GM12878 (cell line): ENCODE measurements at regions not wholly inside any gene's neighbourhood (a gene's known extent, or its start where the extent isn't known, plus 50 kb on each side); places are given as distances from the start of the nearest gene placed in this dataset.

Experiments
- ATAC-seq: fragments of 200-7000 bp; cut with Tn5 transposase; 3 replicates; pipeline ENCODE4 v1.9.1; 2020; ENCODE audit warnings: mild to moderate bottlenecking, moderate library complexity
- BruUV-seq: library from RNA; stranded (reverse); fragments of 400-500 nt; replicated peaks from 2 replicates; lab custom pipeline; 2021; lab: Mats Ljungman, UMichigan
- CTCF ChIA-PET: fragments of 300-600 bp; sonication (Branson Sonifier 250); formaldehyde crosslinking; extraction: SDS; loops from one replicate; lab custom pipeline; 2021; ENCODE audit warnings: inconsistent platforms; lab: Yijun Ruan, JAX
- POLR2A ChIA-PET: fragments of 350-600 bp; formaldehyde crosslinking; extraction: SDS; loops from one replicate; lab custom pipeline; 2021; ENCODE audit warnings: inconsistent platforms; lab: Charles Lee
- RAD21 ChIA-PET: fragments of 300-600 bp; sonication (Branson Sonifier 250); formaldehyde crosslinking; loops from one replicate; lab custom pipeline; 2023; ENCODE audit warnings: antibody characterized with exemption; ENCODE audit not compliant: unreplicated experiment; lab: Charles Lee
- SMC1A ChIA-PET: fragments of 300-600 bp; sonication (Branson Sonifier 250); formaldehyde crosslinking; loops from one replicate; lab custom pipeline; 2023; ENCODE audit not compliant: unreplicated experiment, uncharacterized antibody; lab: Charles Lee
- DNase-seq: peaks from one replicate; pipeline ENCODE4 v3.0.0-alpha.2; 2011; ENCODE audit warnings: low read depth, low spot score
- FAIRE-seq: peaks from 3 replicates; lab custom pipeline; 2011; peaks lifted over from hg19 to GRCh38; lab: Jason Lieb, UNC
- H2AFZ ChIP-seq: 2 replicates; pipeline ENCODE4 v1.6.0; 2011; ENCODE audit warnings: low read depth, low read length, control low read depth; ENCODE audit not compliant: control insufficient read depth
- H3K27ac ChIP-seq: 2 replicates; pipeline ENCODE4 v1.5.1; 2011; ENCODE audit warnings: control low read depth; ENCODE audit not compliant: control insufficient read depth, insufficient read depth
- H3K27me3 ChIP-seq, 2 experiments: replicated peaks in 1 of 2; 2 replicates each; pipeline versions ENCODE4 v1.6.0 to v1.6.1; 2011; ENCODE audit warnings: low read length in 1 of 2; ENCODE audit not compliant: control insufficient read depth in 2 of 2, insufficient read depth in 2 of 2
- H3K36me3 ChIP-seq, 2 experiments: 2 replicates each; pipeline ENCODE4 v1.5.1; 2011; ENCODE audit warnings: low read length in 1 of 2; ENCODE audit not compliant: control insufficient read depth in 2 of 2, insufficient read depth in 2 of 2
- H3K4me1 ChIP-seq: 2 replicates; pipeline ENCODE4 v1.6.1; 2011; ENCODE audit warnings: mild to moderate bottlenecking, low read length, moderate library complexity, mixed read lengths; ENCODE audit not compliant: control insufficient read depth, insufficient read depth
- H3K4me2 ChIP-seq: 2 replicates; pipeline ENCODE4 v1.6.0; 2011; ENCODE audit warnings: control low read depth; ENCODE audit not compliant: control insufficient read depth, insufficient read depth
- H3K4me3 ChIP-seq: fragments of 200-600 bp; sonication (generic); 2 replicates; pipeline ENCODE4 v1.5.1; 2016
- H3K79me2 ChIP-seq: 2 replicates; pipeline ENCODE4 v1.6.0; 2011; ENCODE audit warnings: low read length; ENCODE audit not compliant: control insufficient read depth, insufficient read depth
- H3K9ac ChIP-seq: 2 replicates; pipeline ENCODE4 v1.8.0; 2011; ENCODE audit warnings: low read length, control low read depth, mixed read lengths; ENCODE audit not compliant: control insufficient read depth, insufficient read depth
- H3K9me3 ChIP-seq: replicated peaks from 3 replicates; pipeline ENCODE4 v1.5.1; 2011; ENCODE audit warnings: mild to moderate bottlenecking, low read length; ENCODE audit not compliant: control insufficient read depth, insufficient read depth
- H4K20me1 ChIP-seq: 2 replicates; pipeline ENCODE4 v1.6.0; 2011; ENCODE audit not compliant: control insufficient read depth, insufficient read depth
- BMI1 ChIP-seq: fragments of 450-650 bp; IDR thresholded peaks from 2 replicates; pipeline ENCODE4 v1.6.1; 2016; ENCODE audit warnings: mild to moderate bottlenecking, moderate library complexity, borderline replicate concordance
- CEBPB ChIP-seq, 2 experiments: fragments of 150-350 bp in 1 of 2; IDR thresholded peaks; 2 replicates each; pipeline ENCODE4 v1.6.1; 2012 to 2014; ENCODE audit warnings: low read depth in 2 of 2, low read length in 2 of 2, borderline replicate concordance in 1 of 2, inconsistent platforms in 1 of 2
- FOXK2 ChIP-seq: fragments of 450-650 bp; IDR thresholded peaks from 2 replicates; pipeline ENCODE4 v1.6.1; 2017; ENCODE audit warnings: mild to moderate bottlenecking, moderate library complexity
- KDM1A ChIP-seq: fragments of 200-600 bp; sonication (generic); IDR thresholded peaks from 2 replicates; pipeline ENCODE4 v1.6.1; 2016; ENCODE audit warnings: borderline replicate concordance
- NFYB ChIP-seq: IDR thresholded peaks from 2 replicates; pipeline ENCODE4 v1.6.1; 2011; ENCODE audit warnings: low read depth, mild to moderate bottlenecking, low read length, improper control_type of control experiment, moderate library complexity; ENCODE audit not compliant: insufficient read depth
- NR2C1 ChIP-seq: fragments of 450-650 bp; IDR thresholded peaks from 2 replicates; pipeline ENCODE4 v1.6.1; 2017; ENCODE audit warnings: antibody characterized with exemption, mild to moderate bottlenecking, moderate library complexity
- NRF1 ChIP-seq: conservative IDR thresholded peaks from 2 replicates; pipeline ENCODE4 v1.6.1; 2011; ENCODE audit warnings: mild to moderate bottlenecking, low read depth, low read length, improper control_type of control experiment
- PML ChIP-seq: IDR thresholded peaks from 2 replicates; pipeline ENCODE4 v1.6.1; 2012; ENCODE audit warnings: low read length, inconsistent platforms
- RELA ChIP-seq: fragments of 450-650 bp; IDR thresholded peaks from 2 replicates; pipeline ENCODE4 v1.8.0; 2014; ENCODE audit warnings: borderline replicate concordance; ENCODE audit not compliant: partially characterized antibody
- SMAD1 ChIP-seq: fragments of 450-650 bp; IDR thresholded peaks from 2 replicates; pipeline ENCODE4 v1.6.1; 2018; ENCODE audit warnings: mild to moderate bottlenecking, low read depth; ENCODE audit not compliant: partially characterized antibody
- SREBF1 ChIP-seq: IDR thresholded peaks from 2 replicates; pipeline ENCODE4 v1.6.1; 2012; ENCODE audit warnings: mild to moderate bottlenecking, low read length
- STAT3 ChIP-seq: IDR thresholded peaks from 2 replicates; pipeline ENCODE4 v1.6.1; 2011; ENCODE audit warnings: low read depth, low read length, improper control_type of control experiment
- WRNIP1 ChIP-seq: IDR thresholded peaks from 2 replicates; pipeline ENCODE4 v1.6.1; 2011; ENCODE audit warnings: low read depth, low read length, improper control_type of control experiment, borderline replicate concordance
- WGBS: methylation state at CpG from one replicate; pipeline ENCODE4 v1.1.6; 2016; ENCODE audit warnings: low lambda C conversion rate; ENCODE audit not compliant: insufficient replicate concordance, insufficient coverage; ENCODE audit errors: missing lambda C conversion rate; 5-methylcytosine and 5-hydroxymethylcytosine counted together
- in situ Hi-C: fragments of 300-500 bp; cut with MboI; formaldehyde crosslinking; loops from 9 replicates; pipeline ENCODE4 v1.14.3; 2018; ENCODE audit warnings: mixed read lengths
- intact Hi-C: fragments of 100-400 bp; cut with micrococcal nuclease; formaldehyde crosslinking; loops from one replicate; pipeline ENCODE4 v1.14.2; 2022; ENCODE audit not compliant: unreplicated experiment
- TF ChIP-seq, protein P1 (sequence below), 3 experiments: IDR thresholded peaks in 2 of 3; conservative IDR thresholded peaks in 1 of 3; 2 replicates each; pipeline ENCODE4 v1.5.1; 2011; ENCODE audit warnings: low read depth in 3 of 3, low read length in 3 of 3, mild to moderate bottlenecking in 3 of 3, control low read depth in 2 of 3, moderate library complexity in 2 of 3, inconsistent platforms in 1 of 3, mixed read lengths in 1 of 3; ENCODE audit not compliant: control insufficient read depth in 2 of 3, insufficient read depth in 1 of 3; ENCODE audit errors: extremely low read depth in 1 of 3
- TF ChIP-seq, protein P2 (sequence below): IDR thresholded peaks from 2 replicates; pipeline ENCODE4 v1.6.1; 2012; ENCODE audit warnings: mild to moderate bottlenecking, low read depth, low read length
- TF ChIP-seq, protein P3 (sequence below): IDR thresholded peaks from 2 replicates; pipeline ENCODE4 v1.6.1; 2011; ENCODE audit warnings: mild to moderate bottlenecking, low read depth, low read length, moderate library complexity; ENCODE audit not compliant: insufficient replicate concordance
- TF ChIP-seq, protein P4 (sequence below): fragments of 450-650 bp; IDR thresholded peaks from 2 replicates; pipeline ENCODE4 v1.6.1; 2016; ENCODE audit warnings: mild to moderate bottlenecking

DNA sequence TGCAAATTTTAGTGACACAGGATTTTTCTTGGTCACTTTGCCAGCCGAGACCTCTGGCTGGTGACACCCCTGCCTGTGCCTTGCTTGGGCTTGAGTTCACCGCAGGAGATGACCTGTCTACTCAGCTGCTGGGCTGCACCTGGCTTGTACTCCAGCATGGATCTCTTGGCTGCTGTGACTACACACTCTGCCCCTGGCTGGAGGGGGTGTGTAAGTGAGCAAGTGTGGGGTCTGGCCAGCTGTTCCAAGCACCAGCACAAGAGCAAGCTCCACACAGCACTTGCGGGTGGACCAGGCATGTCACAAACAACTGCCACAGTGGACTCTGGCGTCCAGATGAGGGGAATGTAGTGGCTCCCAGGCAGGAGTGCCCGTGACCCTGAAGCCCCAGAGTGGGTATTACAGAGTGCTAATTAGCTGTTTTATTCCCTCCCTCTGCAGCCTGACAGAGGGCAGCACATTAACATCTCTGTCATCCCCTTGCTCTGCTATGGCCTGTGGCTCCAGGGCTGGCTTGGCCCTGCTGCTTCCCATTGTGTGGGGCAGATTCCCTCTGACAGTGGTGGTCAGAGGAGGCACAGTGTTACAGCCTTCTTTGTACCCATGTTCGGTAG lies 1387.2 kb downstream of the OLFM4 start:
- 24% methylated on average over 6 of the region's 6 CpGs for WGBS
- Histone ChIP-seq H3K27me3 (no peaks in the 10 kb centered on the region; a peak in 1 of 4 replicates), H3K4me3 (no peak overlapping the region), H3K9ac (no peak overlapping the region), H3K27ac (no peak overlapping the region), H3K4me2 (no peak overlapping the region), H3K79me2 (no peaks in the 10 kb centered on the region), H3K9me3 (no peaks in the 10 kb centered on the region), H3K36me3 (no peaks in the 10 kb centered on the region), H3K4me1 (no peaks in the 10 kb centered on the region), H4K20me1 (no peaks in the 10 kb centered on the region), H2AFZ (no peak overlapping the region)
- ChIA-PET CTCF (no interaction called here), SMC1A (no interaction called here), POLR2A (no interaction called here), RAD21 (no interaction called here)
- FAIRE-seq (no peak), ATAC-seq (no peak), DNase-seq (no peak)
- in situ Hi-C loops (no loop called here), intact Hi-C loops (no loop called here)
- no TSS peak for BruUV-seq
- TF ChIP-seq NRF1, result no peak
- TF ChIP-seq WRNIP1, result no peak
- no peak for TF ChIP-seq FOXK2
- TF ChIP-seq NR2C1, result no peak
- TF ChIP-seq, protein P1, sequence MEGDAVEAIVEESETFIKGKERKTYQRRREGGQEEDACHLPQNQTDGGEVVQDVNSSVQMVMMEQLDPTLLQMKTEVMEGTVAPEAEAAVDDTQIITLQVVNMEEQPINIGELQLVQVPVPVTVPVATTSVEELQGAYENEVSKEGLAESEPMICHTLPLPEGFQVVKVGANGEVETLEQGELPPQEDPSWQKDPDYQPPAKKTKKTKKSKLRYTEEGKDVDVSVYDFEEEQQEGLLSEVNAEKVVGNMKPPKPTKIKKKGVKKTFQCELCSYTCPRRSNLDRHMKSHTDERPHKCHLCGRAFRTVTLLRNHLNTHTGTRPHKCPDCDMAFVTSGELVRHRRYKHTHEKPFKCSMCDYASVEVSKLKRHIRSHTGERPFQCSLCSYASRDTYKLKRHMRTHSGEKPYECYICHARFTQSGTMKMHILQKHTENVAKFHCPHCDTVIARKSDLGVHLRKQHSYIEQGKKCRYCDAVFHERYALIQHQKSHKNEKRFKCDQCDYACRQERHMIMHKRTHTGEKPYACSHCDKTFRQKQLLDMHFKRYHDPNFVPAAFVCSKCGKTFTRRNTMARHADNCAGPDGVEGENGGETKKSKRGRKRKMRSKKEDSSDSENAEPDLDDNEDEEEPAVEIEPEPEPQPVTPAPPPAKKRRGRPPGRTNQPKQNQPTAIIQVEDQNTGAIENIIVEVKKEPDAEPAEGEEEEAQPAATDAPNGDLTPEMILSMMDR (IDR thresholded peaks at IDR 0.05 in 2 of 3, conservative IDR thresholded peaks at IDR 0.05 in 1 of 3; ENCODE audit: control insufficient read depth in 2 of 3, extremely low read depth in 1 of 3, insufficient read depth in 1 of 3, low read depth in 3 of 3, low read length in 3 of 3), result no peak
- TF ChIP-seq, protein P2, sequence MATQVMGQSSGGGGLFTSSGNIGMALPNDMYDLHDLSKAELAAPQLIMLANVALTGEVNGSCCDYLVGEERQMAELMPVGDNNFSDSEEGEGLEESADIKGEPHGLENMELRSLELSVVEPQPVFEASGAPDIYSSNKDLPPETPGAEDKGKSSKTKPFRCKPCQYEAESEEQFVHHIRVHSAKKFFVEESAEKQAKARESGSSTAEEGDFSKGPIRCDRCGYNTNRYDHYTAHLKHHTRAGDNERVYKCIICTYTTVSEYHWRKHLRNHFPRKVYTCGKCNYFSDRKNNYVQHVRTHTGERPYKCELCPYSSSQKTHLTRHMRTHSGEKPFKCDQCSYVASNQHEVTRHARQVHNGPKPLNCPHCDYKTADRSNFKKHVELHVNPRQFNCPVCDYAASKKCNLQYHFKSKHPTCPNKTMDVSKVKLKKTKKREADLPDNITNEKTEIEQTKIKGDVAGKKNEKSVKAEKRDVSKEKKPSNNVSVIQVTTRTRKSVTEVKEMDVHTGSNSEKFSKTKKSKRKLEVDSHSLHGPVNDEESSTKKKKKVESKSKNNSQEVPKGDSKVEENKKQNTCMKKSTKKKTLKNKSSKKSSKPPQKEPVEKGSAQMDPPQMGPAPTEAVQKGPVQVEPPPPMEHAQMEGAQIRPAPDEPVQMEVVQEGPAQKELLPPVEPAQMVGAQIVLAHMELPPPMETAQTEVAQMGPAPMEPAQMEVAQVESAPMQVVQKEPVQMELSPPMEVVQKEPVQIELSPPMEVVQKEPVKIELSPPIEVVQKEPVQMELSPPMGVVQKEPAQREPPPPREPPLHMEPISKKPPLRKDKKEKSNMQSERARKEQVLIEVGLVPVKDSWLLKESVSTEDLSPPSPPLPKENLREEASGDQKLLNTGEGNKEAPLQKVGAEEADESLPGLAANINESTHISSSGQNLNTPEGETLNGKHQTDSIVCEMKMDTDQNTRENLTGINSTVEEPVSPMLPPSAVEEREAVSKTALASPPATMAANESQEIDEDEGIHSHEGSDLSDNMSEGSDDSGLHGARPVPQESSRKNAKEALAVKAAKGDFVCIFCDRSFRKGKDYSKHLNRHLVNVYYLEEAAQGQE, result no peak
- no peak for TF ChIP-seq NFYB
- no peak for TF ChIP-seq SMAD1
- no peak for TF ChIP-seq RELA
- TF ChIP-seq PML, result no peak
- TF ChIP-seq KDM1A, result no peak
- no peak for TF ChIP-seq SREBF1
- TF ChIP-seq BMI1, result no peak
- TF ChIP-seq, protein P3, sequence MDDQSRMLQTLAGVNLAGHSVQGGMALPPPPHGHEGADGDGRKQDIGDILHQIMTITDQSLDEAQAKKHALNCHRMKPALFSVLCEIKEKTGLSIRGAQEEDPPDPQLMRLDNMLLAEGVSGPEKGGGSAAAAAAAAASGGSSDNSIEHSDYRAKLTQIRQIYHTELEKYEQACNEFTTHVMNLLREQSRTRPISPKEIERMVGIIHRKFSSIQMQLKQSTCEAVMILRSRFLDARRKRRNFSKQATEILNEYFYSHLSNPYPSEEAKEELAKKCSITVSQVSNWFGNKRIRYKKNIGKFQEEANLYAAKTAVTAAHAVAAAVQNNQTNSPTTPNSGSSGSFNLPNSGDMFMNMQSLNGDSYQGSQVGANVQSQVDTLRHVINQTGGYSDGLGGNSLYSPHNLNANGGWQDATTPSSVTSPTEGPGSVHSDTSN, result no peak
- no peak for TF ChIP-seq CEBPB (IDR thresholded peaks at IDR 0.05; ENCODE audit: borderline replicate concordance in 1 of 2, low read depth in 2 of 2, low read length in 2 of 2)
- TF ChIP-seq STAT3, result no peak
- TF ChIP-seq, protein P4, sequence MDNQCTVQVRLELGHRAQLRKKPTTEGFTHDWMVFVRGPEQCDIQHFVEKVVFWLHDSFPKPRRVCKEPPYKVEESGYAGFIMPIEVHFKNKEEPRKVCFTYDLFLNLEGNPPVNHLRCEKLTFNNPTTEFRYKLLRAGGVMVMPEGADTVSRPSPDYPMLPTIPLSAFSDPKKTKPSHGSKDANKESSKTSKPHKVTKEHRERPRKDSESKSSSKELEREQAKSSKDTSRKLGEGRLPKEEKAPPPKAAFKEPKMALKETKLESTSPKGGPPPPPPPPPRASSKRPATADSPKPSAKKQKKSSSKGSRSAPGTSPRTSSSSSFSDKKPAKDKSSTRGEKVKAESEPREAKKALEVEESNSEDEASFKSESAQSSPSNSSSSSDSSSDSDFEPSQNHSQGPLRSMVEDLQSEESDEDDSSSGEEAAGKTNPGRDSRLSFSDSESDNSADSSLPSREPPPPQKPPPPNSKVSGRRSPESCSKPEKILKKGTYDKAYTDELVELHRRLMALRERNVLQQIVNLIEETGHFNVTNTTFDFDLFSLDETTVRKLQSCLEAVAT, result no peak
